ACHN (cell line): ENCODE measurements at regions not wholly inside any gene's neighbourhood (a gene's known extent, or its start where the extent isn't known, plus 50 kb on each side); places are given as distances from the start of the nearest gene placed in this dataset.

Experiments used
- DNase-seq: peaks from one replicate; pipeline ENCODE4 v3.0.0-alpha.2; 2015
- in situ Hi-C: cut with HindIII; loops from 2 replicates; pipeline ENCODE4 v1.10.0; 2017; ENCODE audit warnings: low sequenced_read_pairs, low pct_ligation_motif_present, low pct_unique_long_range_greater_than_20kb

DNA sequence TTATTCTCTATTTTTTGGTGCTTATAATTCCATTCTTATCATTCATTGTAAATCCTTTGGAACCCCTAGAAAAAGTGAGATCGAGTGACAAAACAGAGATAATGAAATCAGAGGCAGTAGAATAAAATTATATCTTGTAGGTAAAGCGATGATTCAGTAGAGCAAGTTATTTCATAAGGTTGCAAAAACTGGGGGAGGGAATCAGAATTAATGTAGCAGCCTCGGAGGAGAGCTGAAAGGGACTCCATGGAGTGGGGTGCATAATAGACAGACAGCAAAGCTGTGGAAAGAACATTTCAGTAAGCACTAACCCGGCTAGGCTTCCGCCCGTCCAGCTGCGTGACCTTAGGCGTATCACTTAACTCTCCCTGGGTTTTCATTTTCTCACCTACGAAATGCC lies 289.7 kb downstream of the EN1 start:
- in situ Hi-C loops: no loop called here
- no peak for DNase-seq

DNA sequence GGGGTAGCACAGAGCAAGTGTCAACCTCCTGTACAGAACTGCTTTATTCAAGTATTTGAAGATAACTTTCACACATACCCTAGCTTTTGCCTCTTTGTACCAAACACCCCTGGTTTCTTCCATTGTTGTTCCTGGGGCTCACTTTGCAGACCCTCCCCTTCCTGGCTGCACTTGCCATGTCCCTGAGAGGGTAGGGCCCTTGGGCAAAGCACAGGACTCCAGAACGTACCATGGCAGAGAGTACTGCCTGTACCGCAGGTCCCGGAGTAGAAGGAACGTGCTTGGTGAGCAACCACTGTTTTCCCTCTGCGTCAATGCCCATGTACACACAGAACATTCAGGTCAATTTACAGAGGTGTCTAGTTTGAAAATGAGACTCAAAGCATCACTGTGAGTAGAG lies 290.4 kb downstream of the EN1 start:
- in situ Hi-C loops: no loop called here
- no peak for DNase-seq

- in situ Hi-C loops: no loop called here
- DNase-seq: peak; percentile 7
Observed at GRCh38 chr2:118554616-118555015, 292.8 kb downstream of the EN1 start.

DNA sequence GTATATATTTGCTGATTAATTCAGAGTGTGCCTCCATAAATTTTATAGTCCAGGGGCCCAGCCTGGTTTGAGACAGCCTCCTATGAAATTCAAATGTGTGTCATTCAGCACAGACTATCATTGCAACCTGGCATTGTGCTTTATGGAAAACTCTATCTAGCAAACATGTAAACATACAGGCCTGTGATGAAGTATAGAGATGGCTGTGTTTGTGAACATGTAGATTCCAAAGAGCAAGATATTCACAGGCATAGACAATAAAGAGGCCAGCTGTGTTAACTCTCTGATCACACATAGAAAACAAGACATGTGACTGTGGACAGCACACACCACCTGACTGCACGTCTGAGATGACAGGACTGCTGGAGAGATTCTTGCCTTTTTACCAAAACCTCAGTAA lies 297.9 kb downstream of the EN1 start:
- DNase-seq: no peak
- in situ Hi-C loops: no loop called here

DNA sequence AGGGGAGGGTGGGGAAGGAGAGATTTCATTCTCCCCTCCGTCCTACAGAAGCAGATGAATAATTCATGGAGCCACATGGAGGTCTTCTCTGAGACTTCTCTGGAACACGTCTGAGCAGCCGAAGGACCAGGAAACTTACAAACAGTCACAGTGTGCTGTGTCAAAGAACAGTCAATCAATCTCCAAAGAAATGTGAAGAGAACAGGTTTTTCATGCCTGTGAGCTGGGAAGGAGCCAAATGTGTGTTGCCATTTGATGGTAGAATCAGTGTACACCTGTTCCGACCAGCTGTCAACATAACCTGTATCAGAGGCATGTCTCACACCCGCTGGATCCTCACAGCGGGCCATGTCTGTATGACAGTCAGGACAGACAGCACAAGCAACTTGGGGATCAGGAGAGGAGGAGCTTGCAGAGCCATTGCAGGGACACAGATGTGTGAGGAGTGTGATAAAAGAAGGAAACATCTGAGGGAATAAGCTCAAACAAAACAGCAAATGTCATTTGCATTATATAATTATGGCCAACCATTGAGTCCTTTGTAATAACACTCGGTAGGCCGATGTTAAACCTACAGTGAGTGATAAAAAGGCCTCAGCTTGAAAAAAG lies 298.5 kb downstream of the EN1 start:
- in situ Hi-C loops: no loop called here
- DNase-seq: no peak

GRCh38 chr2:118539290-118539689 lies 308.2 kb downstream of the EN1 start:
- DNase-seq: peak; percentile 55
- in situ Hi-C loops: no loop called here

DNA sequence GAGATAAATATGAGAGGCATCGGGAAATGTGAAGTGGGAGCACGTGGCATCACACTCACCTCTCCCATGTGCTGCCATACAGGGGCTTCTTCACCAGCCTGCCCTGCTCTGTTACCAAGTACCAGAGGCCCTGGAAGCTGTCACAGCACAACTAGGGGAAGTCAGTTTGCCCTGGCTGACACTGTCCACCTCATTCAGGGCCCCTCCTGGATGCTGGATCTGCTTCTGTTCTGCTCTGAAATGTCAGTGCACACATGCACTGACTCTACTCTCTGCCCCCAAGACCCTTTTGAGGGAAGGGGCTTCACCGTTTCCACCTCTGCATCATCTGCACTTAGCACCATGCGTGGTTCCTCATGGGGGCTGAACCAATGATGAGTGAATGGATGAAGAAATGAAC lies 311.1 kb downstream of the EN1 start:
- in situ Hi-C loops: no loop called here

GRCh38 chr2:118535818-118536212 lies 311.6 kb downstream of the EN1 start:
- in situ Hi-C loops: no loop called here
- no peak for DNase-seq

More for the DNA sequence above, 311.1 kb downstream of the EN1 start:
- no peak for DNase-seq

DNA sequence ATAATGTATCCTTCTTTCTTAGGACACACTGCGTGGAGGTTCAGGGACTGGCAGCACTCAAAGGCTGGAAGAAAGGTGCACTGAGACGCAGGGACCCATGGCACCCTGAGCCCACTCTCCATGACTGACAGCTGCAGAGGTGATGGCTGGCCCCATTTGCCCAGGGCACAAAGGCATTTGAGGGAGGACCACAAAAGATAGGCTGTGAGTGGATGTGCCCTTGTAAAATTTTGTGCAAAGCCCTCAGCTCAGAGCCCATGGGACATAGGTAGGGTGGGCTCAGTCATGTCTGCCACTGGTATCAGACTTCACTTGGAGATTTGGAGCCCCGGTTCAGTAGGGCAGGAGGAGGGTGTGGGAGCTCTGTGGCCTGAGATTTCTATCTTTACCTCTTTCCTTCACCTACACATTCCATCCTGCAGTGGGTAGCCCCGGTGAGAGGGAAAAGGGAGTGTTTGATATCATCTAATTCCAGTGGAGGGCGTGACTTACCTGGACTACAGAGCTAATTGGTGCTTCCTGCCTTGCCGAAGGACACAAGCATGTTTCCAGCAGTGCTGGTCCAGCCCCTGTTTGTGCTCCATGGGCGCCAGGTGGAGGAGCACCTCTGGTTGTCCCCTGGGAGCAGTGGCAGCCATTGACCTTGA lies 312.2 kb downstream of the EN1 start:
- DNase-seq: no peak
- in situ Hi-C loops: no loop called here

GRCh38 chr2:118530976-118531375 lies 316.5 kb downstream of the EN1 start:
- DNase-seq: no peak
- in situ Hi-C loops: no loop called here

GRCh38 chr2:118529908-118530599 lies 317.4 kb downstream of the EN1 start:
- no peak for DNase-seq
- in situ Hi-C loops: no loop called here

DNA sequence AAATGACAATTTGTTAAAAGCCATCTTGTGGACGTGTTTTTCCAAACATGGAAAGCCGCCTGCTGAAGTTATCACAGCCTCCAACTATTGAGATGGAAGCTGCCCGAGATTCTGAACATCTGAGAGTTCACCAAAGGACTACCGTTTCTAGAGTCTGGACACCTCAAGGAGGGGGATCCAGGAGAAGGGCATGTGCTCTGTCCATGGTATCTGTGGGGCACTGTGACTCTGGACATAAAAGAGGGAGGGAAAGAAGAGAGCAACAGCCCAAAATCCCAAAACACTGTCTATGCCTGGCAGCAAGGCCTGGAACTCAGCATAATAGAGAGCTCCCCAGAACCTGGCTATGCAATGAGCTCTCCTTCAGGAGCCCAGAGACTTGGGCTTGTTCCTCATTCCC lies 319.9 kb downstream of the EN1 start:
- no peak for DNase-seq
- in situ Hi-C loops: no loop called here

DNA sequence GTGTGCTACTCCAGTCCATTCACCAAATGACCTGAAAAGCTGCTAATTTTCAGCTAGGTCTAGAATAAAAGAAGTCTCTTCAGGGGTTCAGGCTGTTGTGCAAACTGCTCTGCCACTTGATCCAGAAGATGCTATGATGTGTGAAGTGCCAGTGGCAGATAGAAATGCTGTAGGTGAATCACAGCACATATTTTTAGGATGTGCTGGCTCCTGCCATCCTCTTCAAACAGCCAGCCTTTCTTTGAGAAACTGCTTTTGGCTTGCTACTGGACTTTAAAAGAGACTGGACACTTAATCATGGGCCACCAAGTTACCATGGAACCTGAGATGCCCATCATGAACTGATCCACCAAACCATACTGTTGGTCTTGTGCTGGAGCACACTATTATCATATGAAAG lies 322.1 kb downstream of the EN1 start:
- DNase-seq: no peak

DNA sequence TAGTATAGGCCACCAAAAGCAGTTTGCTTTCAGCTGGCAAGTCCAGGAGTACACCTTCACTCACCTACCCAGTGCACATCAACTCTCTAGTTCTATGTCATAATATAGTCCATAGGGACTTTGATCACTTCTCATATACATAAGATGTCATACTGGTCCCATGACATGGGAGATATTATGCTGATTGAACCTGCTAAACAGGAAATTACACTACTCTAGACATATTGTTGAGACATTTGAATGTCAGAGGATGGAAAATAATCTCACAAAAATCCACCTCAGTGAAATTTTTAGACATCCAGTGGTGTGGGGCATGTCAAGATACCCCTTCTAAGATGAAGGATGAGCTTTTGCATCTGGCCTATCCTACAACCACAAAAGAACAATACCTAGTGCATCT lies 322.5 kb downstream of the EN1 start:
- in situ Hi-C loops: no loop called here
- DNase-seq: no peak

More for the DNA sequence above, 322.1 kb downstream of the EN1 start:
- in situ Hi-C loops: no loop called here

- in situ Hi-C loops: no loop called here
- no peak for DNase-seq
Observed at GRCh38 chr2:118523761-118524160, 323.7 kb downstream of the EN1 start.

GRCh38 chr2:118521960-118522359 lies 325.5 kb downstream of the EN1 start:
- in situ Hi-C loops: no loop called here
- DNase-seq: no peak

- in situ Hi-C loops: no loop called here
- DNase-seq: no peak
Observed at GRCh38 chr2:118521272-118521671, 326.2 kb downstream of the EN1 start.

DNA sequence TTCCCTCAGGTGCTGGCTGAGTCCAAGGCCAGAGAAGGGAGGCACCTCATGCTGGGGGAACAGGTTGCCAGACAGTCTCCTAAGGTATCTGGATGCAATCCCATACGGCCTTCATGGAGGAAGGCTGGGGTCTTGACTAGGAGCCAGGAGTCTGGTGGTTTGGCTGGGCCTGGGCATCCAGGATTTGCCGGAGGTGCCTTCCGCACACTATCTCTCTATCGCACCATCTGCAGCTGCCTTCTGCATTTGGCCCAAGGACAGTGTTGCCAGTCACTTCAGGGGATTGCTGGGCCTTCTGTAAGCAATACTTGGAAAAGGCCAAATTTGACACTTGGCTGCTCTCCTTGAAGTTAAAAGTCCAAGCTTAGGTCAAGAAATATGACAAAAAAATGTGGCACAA lies 327.2 kb downstream of the EN1 start:
- DNase-seq: no peak
- in situ Hi-C loops: no loop called here

DNA sequence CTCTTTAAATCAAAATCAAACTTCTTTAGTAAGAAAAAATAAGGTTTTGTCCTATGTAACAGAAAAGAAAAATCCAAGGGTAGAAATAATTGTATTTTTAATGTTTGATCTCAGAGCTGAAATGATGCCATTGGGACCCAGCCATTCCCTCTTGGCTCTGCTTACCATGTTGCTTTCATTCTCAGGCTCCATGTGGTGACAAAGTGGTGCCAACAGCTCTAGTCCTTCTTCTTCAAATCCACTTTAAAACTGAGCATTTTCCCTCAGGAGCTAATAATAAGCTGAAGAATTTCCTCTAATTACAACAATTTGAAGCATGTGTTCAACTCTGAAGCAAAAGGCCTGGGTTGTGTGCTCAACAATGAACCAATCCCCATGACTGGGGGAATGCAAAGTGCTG lies 327.9 kb downstream of the EN1 start:
- DNase-seq: no peak
- in situ Hi-C loops: no loop called here

DNA sequence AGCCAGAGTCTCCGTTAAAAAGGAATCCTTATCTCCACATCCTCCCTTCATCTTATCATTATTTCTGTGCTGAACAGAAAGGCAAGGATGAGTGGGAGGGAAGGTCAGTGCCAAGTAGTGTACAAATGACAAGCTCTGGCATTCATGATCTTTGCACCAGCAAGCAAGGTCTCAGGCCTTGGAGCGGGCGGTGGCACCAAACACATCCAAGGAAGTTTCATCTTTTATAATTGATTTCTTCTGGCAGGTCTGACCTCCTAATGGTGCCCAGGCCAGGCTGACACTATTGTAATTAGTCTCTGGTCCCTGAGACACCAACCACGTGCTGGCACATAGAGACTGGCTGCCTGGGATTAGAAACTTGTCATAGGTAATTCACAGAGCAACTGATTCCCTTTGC lies 336.6 kb downstream of the EN1 start:
- in situ Hi-C loops: no loop called here
- DNase-seq: no peak
